HepG2 (cell line): ENCODE measurements at regions not wholly inside any gene's neighbourhood (a gene's known extent, or its start where the extent isn't known, plus 50 kb on each side); places are given as distances from the start of the nearest gene placed in this dataset.

ENCODE experiments used
- ARID4A ChIP-seq: sonication (generic); formaldehyde crosslinking; IDR thresholded peaks from 2 replicates; pipeline ENCODE4 v1.5.0; 2020; ENCODE audit warnings: mild to moderate bottlenecking, missing genetic modification reagents, borderline replicate concordance
- CENPBD1 ChIP-seq: sonication (generic); formaldehyde crosslinking; IDR thresholded peaks from 2 replicates; pipeline ENCODE4 v1.8.0; 2022; ENCODE audit warnings: missing genetic modification reagents, low read depth, mild to moderate bottlenecking, borderline replicate concordance
- DNMT3B ChIP-seq: conservative IDR thresholded peaks from 2 replicates; pipeline ENCODE4 v1.6.1; 2016; ENCODE audit warnings: missing biosample characterization, control low read depth
- HDAC1 ChIP-seq: sonication (generic); formaldehyde crosslinking; IDR thresholded peaks from 2 replicates; pipeline ENCODE4 v1.5.1; 2020; ENCODE audit warnings: mild to moderate bottlenecking, missing genetic modification reagents
- MBNL3 ChIP-seq: fragments of 250-450 bp; sonication (Bioruptor Pico); conservative IDR thresholded peaks from 2 replicates; pipeline ENCODE4 v1.8.0; 2022; ENCODE audit warnings: mild to moderate bottlenecking, inconsistent platforms
- MED1 ChIP-seq: sonication (generic); formaldehyde crosslinking; IDR thresholded peaks from 2 replicates; pipeline ENCODE4 v1.4.0; 2020; ENCODE audit warnings: missing genetic modification reagents
- NCOA2 ChIP-seq: sonication (generic); formaldehyde crosslinking; IDR thresholded peaks from 2 replicates; pipeline ENCODE4 v1.8.0; 2022; ENCODE audit warnings: inconsistent platforms
- PREB ChIP-seq: sonication (generic); formaldehyde crosslinking; IDR thresholded peaks from 2 replicates; pipeline ENCODE4 v1.4.0; 2020; ENCODE audit warnings: missing genetic modification reagents
- RCOR2 ChIP-seq: IDR thresholded peaks from 2 replicates; pipeline ENCODE4 v1.6.1; 2016; ENCODE audit warnings: missing biosample characterization, missing genetic modification reagents
- RNF2 ChIP-seq: fragments of 450-650 bp; conservative IDR thresholded peaks from 2 replicates; pipeline ENCODE4 v1.6.1; 2016; ENCODE audit warnings: low read depth
- TBP ChIP-seq: sonication (generic); formaldehyde crosslinking; IDR thresholded peaks from 2 replicates; pipeline ENCODE4 v1.5.0; 2020; ENCODE audit warnings: missing genetic modification reagents
- ZBTB7B ChIP-seq: sonication (generic); formaldehyde crosslinking; IDR thresholded peaks from 2 replicates; pipeline ENCODE4 v1.4.0; 2020; ENCODE audit warnings: missing genetic modification reagents
- ZHX1 ChIP-seq: sonication (generic); formaldehyde crosslinking; IDR thresholded peaks from 2 replicates; pipeline ENCODE4 v1.8.1; 2022; ENCODE audit warnings: low read depth, mild to moderate bottlenecking, missing genetic modification reagents
- ZKSCAN8 ChIP-seq: IDR thresholded peaks from 2 replicates; pipeline ENCODE4 v1.6.1; 2016; ENCODE audit warnings: borderline replicate concordance, missing genetic modification reagents, missing compliant biosample characterization
- ZMAT3 ChIP-seq: sonication (generic); formaldehyde crosslinking; conservative IDR thresholded peaks from 2 replicates; pipeline ENCODE4 v1.7.0; 2021; ENCODE audit warnings: missing genetic modification reagents
- ZNF44 ChIP-seq: sonication (generic); formaldehyde crosslinking; IDR thresholded peaks from 2 replicates; pipeline ENCODE4 v1.5.1; 2020; ENCODE audit warnings: mild to moderate bottlenecking, missing genetic modification reagents
- ZSCAN9 ChIP-seq: IDR thresholded peaks from 2 replicates; pipeline ENCODE4 v1.6.1; 2016; ENCODE audit warnings: borderline replicate concordance

- TF ChIP-seq ZMAT3 (CRISPR knock-in tag) (peak; percentile 51; the same call in 1 of the 2 replicates), RNF2 (0 out of 2 replicates have a peak, but pooled peaks have one; percentile 44), NCOA2 (CRISPR knock-in tag) (peak; percentile 97), ZSCAN9 (CRISPR knock-in tag) (no peak), ZBTB7B (CRISPR knock-in tag) (0 out of 2 replicates have a peak, but pooled peaks have one; percentile 19), CENPBD1 (no peak), ZHX1 (CRISPR knock-in tag) (peak; percentile 43; the same call in 1 of the 2 replicates), MED1 (peak; percentile 94), DNMT3B (0 out of 2 replicates have a peak, but pooled peaks have one; percentile 83), ZNF44 (CRISPR knock-in tag) (no peak), RCOR2 (CRISPR knock-in tag) (peak; percentile 98), TBP (CRISPR knock-in tag) (no peak), MBNL3 (CRISPR knock-in tag) (0 out of 2 replicates have a peak, but pooled peaks have one; percentile 80), HDAC1 (CRISPR knock-in tag) (peak; percentile 89), PREB (CRISPR knock-in tag) (no peak), ARID4A (peak; percentile 19; the same call in 1 of the 2 replicates), ZKSCAN8 (CRISPR knock-in tag) (peak; percentile 79; the same call in 1 of the 2 replicates)
Observed at GRCh38 chr21:14889080-14889810, 175.6 kb downstream of the NRIP1 start (continued).
